ENCODE measurements at regions not wholly inside any gene's neighbourhood (a gene's known extent, or its start where the extent isn't known, plus 50 kb on each side); places are given as distances from the start of the nearest gene placed in this dataset.

GRCh38 chr6:170483413-170483812 is 69.7 kb downstream of the PSMB1 start:
- no peak for DNase-seq (ENCODE audit: low read depth, low spot score)

GRCh38 chr6:170480050-170480692 is 72.9 kb downstream of the PSMB1 start:
- no peak for DNase-seq (ENCODE audit: low read depth, low spot score)

GRCh38 chr6:170476360-170476759 is 76.7 kb downstream of the PSMB1 start:
- DNase-seq (ENCODE audit: low read depth, low spot score) = no peak

- DNase-seq (ENCODE audit: low read depth, low spot score) = no peak
Measured at GRCh38 chr6:170475118-170475517, 78.0 kb downstream of the PSMB1 start.

- no peak for DNase-seq (ENCODE audit: low read depth, low spot score)
Measured at GRCh38 chr6:170473801-170474200, 79.3 kb downstream of the PSMB1 start.

- no peak for DNase-seq (ENCODE audit: low read depth, low spot score)
Measured at GRCh38 chr6:170473301-170473717, 79.8 kb downstream of the PSMB1 start.

GRCh38 chr6:170471491-170471890 is 81.6 kb downstream of the PSMB1 start:
- no peak for DNase-seq (ENCODE audit: low read depth, low spot score)

- DNase-seq (ENCODE audit: low read depth, low spot score) = no peak
Measured at GRCh38 chr6:170470734-170471133, 82.4 kb downstream of the PSMB1 start.

- DNase-seq (ENCODE audit: low read depth, low spot score) = peak; percentile 53
Measured at GRCh38 chr6:170464524-170464979, 88.6 kb downstream of the PSMB1 start.

GRCh38 chr6:170464080-170464479 is 89.0 kb downstream of the PSMB1 start:
- DNase-seq (ENCODE audit: low read depth, low spot score) = no peak

- no peak for DNase-seq (ENCODE audit: low read depth, low spot score)
Measured at GRCh38 chr6:170463101-170463721, 89.9 kb downstream of the PSMB1 start.

- peak; percentile 63 for DNase-seq (ENCODE audit: low read depth, low spot score)
Measured at GRCh38 chr6:170462366-170463020, 90.6 kb downstream of the PSMB1 start.

- DNase-seq (ENCODE audit: low read depth, low spot score) = no peak
Measured at GRCh38 chr6:170461556-170462365, 91.3 kb downstream of the PSMB1 start.

- no peak for DNase-seq (ENCODE audit: low read depth, low spot score)
Measured at GRCh38 chr6:170461111-170461510, 92.0 kb downstream of the PSMB1 start.

- no peak for DNase-seq (ENCODE audit: low read depth, low spot score)
Measured at GRCh38 chr6:170460641-170461040, 92.5 kb downstream of the PSMB1 start.

- DNase-seq (ENCODE audit: low read depth, low spot score) = no peak
Measured at GRCh38 chr6:170459451-170459850, 93.7 kb downstream of the PSMB1 start.

GRCh38 chr6:170456886-170457698 is 96.0 kb downstream of the PSMB1 start:
- DNase-seq (ENCODE audit: low read depth, low spot score) = no peak
